NCI-H1436 treated with DMSO at 0.1 percent for 48 hours (cell line): ENCODE measurements at regions not wholly inside any gene's neighbourhood (a gene's known extent, or its start where the extent isn't known, plus 50 kb on each side); places are given as distances from the start of the nearest gene placed in this dataset.
"Not testable (repeated sequence)": the region's sequence is repeated elsewhere in the genome, so short reads cannot be mapped to it uniquely, and the experiment has no call there.

Source experiments
- DNase-seq: peaks from one replicate; lab custom pipeline; 2025; lab: John Stamatoyannopoulos, UW

DNA sequence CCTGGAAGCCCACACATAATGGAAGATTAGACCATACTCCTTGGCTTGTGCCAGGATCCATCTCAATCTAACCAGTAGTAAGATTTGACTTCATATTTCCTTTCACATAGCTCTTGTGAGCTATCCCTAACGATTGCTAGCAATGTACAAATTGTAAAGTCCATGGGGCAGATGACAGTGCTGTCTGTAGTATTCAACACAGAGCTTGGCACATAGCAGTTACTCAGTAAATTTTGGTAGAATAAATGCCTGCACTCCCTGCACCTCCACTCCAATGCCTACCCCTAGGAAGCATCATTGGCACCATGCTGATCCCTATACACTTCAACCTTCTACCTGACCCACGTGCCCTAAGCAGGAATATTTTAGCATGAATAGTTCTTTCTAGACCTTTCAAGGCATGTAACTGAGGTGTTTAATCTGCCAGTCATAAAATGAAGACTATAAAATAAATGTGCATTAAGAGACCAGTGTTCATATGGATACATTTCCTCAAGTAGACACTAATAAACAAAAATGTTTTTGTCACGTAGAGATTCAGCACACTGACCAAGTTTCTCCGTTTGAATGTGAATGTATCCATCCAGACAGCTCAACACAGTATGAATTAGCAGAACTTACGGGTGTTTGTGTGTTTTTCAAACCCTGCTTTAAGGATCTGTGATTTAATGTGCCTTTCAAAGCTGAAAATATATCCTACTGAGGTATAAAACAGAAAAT is 98.8 kb downstream of the BMP4 start:
- no peak for DNase-seq

DNA sequence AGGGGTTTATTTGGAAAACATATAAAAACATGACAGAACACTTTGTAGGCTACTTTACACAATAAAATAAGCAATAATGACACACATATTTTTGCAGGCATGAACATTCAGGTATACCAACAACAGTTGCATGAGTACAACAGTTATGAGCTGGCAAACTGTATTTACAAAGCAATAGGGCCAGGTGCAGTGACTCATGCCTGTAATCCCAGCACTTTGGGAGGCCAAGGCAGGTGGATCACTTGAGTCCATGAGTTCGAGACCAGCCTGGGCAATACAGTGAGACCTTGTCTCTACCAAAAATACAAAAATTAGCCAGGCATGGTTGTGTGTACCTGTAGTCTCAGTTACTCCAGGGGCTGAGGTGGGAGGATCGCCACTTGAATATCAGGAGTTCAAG is 101.1 kb downstream of the BMP4 start:
- DNase-seq, result no peak

DNA sequence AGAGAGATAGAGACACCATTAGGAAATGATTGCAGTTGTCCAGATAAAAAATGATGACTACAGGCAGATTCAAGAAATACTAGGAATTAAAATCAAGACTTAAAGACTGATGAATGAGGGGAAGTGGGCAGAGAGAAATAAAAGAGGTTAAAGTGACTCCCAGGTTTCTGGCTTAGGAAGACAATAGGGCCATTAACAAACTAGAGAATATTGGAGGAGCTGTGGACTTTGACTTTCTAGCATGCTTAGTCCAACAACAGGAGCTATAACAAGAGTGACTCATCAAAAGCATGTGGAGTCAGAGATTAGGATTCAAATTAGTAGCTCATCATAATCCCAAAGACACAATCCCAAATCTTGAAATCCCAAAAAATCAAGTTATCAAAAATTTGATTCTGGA is 101.5 kb downstream of the BMP4 start:
- DNase-seq, result no peak

- DNase-seq, result no peak
Observed at GRCh38 chr14:53851394-53852090, 105.1 kb downstream of the BMP4 start.

GRCh38 chr14:53850714-53851296 is 105.8 kb downstream of the BMP4 start:
- DNase-seq, result no peak

DNA sequence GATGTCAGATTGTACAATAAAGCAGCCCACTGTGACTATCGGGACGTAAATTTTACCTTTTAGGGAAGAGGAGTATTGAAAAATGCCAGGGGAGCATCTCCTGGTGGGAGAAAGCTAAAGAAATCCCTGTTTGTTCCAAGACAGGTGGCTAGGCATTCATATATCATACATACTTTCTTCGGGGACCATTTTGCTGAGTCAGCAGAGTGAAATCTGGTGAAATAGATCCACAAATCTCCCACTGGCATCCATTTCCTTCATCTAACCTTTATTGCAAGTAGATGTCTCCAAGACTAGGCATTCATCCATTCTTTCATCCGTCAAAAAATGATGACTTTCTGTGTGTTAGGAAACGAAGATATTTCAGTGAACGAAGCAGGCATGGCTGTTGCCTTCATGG is 107.1 kb downstream of the BMP4 start:
- DNase-seq, result no peak

- no peak for DNase-seq
Observed at GRCh38 chr14:53848854-53849253, 107.8 kb downstream of the BMP4 start.

- no peak for DNase-seq
Observed at GRCh38 chr14:53847881-53848280, 108.7 kb downstream of the BMP4 start.

DNA sequence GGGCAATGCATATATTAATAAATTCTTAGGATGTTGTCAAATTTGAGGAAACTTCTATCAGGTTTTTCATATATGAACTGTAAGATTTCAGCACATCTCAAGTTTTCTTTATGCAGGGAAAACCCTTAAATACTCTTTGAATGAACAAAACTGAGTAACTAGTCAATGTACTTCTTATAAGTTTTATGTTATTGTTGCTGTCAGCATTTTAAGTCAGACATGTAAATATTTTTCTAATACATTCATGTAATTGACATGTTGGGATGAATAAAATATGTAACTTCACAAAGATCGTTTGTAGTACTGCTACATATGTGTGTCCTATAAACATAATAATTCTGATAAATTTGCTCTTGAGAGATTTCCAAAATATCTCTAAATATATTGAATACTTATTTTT is 109.6 kb downstream of the BMP4 start:
- no peak for DNase-seq

DNA sequence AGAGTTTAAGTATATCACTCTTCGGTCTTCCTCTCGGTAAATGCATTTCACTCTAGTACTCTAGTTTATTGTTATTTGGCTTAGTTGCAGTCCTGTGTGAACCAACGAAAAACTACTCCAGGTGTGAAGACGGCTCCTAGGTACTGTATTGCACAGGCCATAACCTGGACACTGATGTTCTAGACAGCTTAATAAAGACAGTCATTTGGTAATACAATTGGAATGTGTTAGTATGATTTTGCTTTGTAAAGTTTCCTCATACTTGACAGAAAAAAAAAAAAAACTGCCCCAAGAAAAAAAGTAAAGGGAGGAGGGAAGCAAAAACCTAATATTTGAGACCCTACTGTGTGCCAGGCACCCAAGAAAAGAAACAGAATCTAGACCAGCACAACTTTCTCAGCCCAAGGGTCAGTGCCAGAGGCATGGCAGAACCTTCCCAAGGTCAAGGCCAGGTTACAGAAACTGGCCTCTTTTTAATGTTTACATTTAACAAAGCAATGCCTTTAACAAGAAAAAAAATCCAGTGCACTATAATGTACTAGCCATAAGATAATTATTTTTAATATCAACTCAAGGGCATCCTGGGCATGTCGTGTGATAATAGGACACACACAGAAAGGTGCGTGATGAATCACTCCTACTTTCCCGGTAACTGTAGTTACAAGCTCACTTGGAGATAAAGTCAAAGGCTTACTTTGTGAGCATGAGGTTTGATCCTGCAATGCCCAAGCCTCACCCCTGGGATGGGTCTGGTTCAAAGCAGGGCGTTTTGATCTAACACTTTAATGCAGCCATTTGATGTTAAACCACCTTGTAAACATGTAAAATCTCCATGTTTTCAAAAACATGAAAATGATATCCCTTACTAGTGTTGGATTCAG is 110.6 kb downstream of the BMP4 start:
- no peak for DNase-seq

GRCh38 chr14:53842938-53843337 is 113.7 kb downstream of the BMP4 start:
- no peak for DNase-seq

DNA sequence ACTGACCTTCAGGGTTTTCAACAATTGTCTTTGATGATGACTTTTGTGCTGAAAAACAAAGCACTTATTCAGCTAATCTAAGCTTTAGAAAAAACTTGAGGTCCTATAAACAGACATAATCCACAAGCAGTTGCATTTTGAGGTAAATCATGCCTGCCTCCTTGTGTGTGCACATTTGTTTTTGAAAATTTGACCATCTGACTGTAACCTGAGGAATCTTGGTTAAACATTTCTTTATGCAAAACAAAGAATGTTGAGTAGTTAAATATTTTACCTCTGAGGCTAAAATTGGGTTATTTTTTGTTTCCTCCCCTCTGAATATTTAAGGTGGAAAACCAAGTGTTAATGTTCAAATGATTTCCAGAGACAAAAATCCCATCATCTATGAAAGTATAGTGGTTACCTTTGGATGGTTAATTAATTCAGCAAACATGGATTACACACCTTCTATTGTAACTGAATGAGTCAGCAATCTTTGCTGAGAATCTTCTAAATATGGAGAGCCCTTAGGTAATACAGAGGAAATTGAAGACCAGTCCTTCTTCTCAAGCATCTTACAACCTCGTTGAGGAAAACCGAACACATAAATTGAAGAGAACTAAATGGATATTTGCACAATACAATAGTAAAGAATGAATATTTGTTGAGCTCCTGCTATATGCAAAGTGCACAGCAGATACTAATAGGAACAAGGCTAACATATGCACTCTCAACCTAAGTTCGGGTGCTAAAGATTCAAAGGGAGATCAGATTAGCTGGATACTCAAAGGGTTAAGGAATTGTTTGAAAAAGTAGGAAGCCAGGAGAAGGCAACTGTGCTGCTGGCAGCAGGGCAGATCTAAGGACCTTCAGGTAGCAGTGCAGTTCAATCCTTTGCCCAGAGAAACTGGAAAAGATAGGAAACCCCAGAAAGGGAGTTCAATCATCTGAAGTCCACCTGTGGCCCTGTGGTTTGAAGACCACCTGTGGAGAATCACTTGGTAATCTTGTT is 115.2 kb downstream of the BMP4 start:
- DNase-seq, result no peak

- no peak for DNase-seq
Observed at GRCh38 chr14:53840444-53840843, 116.2 kb downstream of the BMP4 start.

GRCh38 chr14:53838374-53838773 is 118.3 kb downstream of the BMP4 start:
- DNase-seq, result no peak

DNA sequence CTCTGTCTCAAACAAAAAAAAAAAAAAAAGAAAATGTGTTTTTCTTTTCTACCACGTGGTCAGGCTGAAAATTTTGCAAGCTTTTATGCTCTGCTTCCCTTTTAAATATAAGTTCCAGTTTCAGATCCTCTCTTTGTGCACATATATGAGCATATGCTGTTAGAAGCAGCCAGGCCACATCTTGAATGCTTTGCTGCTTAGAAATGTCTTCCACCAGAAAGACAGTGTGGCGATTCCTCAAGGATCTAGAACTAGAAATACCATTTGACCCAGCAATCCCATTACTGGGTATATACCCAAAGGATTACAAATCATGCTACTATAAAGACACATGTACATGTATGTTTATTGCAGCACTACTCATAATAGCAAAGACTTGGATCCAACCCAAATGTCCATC is 119.0 kb downstream of the BMP4 start:
- not testable (repeated sequence) for DNase-seq

DNA sequence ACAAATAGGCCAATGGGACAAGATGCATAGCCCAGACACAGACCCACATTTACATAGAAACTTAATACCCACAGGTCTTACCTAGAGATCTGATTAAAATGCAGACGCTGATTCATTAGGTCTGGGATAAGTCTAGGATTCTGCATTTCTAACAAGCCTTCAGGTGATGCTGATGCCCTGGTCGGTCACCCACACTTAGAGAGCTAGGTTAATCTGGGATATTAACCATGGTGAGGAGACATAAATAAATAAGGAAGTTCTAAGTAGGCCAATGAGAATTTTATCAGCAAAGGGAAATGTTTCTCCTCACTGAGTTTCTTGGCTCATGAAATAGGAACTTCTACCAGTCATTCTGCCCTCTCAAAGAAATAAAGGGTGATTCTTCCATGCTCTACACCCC is 120.1 kb downstream of the BMP4 start:
- no peak for DNase-seq

DNA sequence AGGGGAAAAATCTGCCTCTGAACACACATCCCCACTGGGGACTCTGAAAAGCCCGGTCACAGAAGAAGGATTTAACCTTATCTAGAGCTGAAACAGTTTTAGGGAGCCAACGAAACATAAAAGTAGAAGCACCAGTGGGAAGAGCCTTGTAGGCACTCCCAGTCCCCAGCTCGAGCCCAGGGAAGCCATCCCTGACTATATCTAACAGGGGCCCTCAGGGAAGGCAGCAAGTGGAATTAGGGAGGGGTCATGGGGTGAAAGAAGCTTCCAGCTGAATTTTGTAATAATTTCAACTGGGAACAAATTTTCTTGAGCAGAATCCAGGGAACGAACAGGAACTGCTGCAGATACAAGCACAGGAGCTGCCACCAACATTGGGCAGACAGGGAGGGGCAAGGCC is 127.8 kb downstream of the BMP4 start:
- DNase-seq, result no peak

GRCh38 chr14:53824061-53824460 is 132.6 kb downstream of the BMP4 start:
- DNase-seq, result no peak

GRCh38 chr14:53814392-53814791 is 142.2 kb downstream of the BMP4 start:
- DNase-seq, result no peak

DNA sequence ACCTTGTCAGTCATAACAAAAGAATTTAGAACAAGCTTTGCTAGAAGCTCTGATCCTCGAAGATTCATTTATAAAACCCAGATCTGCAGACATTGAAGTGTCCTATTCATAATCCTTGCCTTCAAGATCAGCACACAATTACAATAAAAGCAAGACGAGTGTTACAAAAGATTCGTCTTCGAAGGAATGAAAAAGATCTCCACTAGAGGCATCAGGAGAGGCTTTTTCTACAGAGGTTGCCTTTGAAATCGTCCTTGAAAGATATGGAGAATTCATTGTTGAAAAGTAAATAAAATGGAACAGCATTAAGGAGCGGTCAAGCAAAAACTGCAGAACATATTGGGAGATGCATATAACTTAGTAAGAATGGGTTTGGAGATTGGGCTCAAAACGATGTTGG is 146.4 kb downstream of the BMP4 start:
- no peak for DNase-seq

DNA sequence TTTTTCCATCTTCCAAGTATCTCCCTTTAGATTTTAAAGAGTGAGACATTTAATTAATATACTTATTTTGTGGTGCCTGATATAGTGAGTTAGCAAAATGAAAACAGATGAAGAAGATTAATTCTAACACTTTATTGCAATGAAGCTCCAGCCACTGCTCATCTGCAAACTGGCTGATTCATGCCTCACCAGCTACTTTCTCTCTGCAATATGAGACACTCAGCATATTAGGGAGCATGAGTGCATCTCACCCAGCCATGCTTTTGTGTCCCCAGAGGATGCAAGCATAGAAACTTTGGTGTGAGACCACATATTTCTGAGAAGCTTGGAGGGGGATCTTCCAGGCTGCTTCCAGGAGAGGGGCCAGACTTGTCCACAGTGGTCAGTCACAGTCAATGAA is 148.6 kb downstream of the BMP4 start:
- no peak for DNase-seq
